ENCODE measurements at regions not wholly inside any gene's neighbourhood (a gene's known extent, or its start where the extent isn't known, plus 50 kb on each side); places are given as distances from the start of the nearest gene placed in this dataset.

DNA sequence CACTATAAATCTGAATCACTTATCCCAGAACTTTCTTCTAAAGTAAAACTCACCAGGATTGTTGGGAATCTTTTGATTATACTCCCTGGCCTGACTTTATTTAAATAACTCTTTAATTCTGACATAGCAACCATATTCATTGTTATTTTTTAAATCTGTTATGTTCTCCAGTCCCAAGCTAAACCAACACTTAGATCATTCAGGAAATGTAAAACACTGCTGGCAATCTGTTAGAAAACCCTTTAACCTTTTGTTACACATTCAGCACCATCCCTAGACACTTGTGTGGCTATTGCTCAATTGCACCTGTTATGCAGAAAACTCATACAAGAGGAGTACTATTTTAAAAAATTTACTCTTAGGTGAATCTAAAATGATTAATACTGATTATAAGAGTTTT is 101.8 kb upstream of the NHSL1 start:
- H4K5ac ChIP-seq (ENCODE audit: insufficient read length, low read depth, low read length): no peak overlapping the region
- H2BK15ac ChIP-seq (ENCODE audit: low read length): no peak overlapping the region
- H3K18ac ChIP-seq (ENCODE audit: extremely low read depth, low read length): 0 out of 2 replicates have a peak overlapping the region, but pooled peaks have one; percentile 6
- H4K20me1 ChIP-seq (replicated peaks in 1 of 2; ENCODE audit: control insufficient read depth in 1 of 2, insufficient read depth in 2 of 2, low read length in 2 of 2): no peaks in the 10 kb centered on the region
- H3K27me3 ChIP-seq (replicated peaks in 1 of 4; ENCODE audit: control insufficient read depth in 3 of 4, extremely low read depth in 1 of 4, insufficient read depth in 3 of 4, low read length in 3 of 4): no peaks in the 10 kb centered on the region
- no peak overlapping the region for H2BK120ac ChIP-seq (replicated peaks; ENCODE audit: low read depth, low read length)
- H3K9me3 ChIP-seq (ENCODE audit: insufficient read depth in 2 of 2, low read depth in 1 of 2, low read length in 1 of 2): no peaks in the 10 kb centered on the region
- H4K91ac ChIP-seq (replicated peaks; ENCODE audit: insufficient read length, low read length): no peak overlapping the region
- H3K27ac ChIP-seq (ENCODE audit: low read depth, low read length): no peak overlapping the region
- no peak overlapping the region for H3K14ac ChIP-seq (ENCODE audit: insufficient read length)
- no peak overlapping the region for H2BK12ac ChIP-seq (ENCODE audit: low read depth, low read length)
- no peak overlapping the region for H2BK20ac ChIP-seq (ENCODE audit: low read length)
- no peaks in the 10 kb centered on the region for H3K23me2 ChIP-seq (ENCODE audit: low read depth, low read length)
- H3K79me2 ChIP-seq (ENCODE audit: control insufficient read depth in 1 of 2, insufficient read depth in 2 of 2, low read length in 2 of 2): 0 out of 4 replicates have a peak, but pooled peaks cover 0 to 2% of the 10 kb centered on the region in 2 experiments
- no peak overlapping the region for H3K9ac ChIP-seq (replicated peaks in 1 of 4; ENCODE audit: extremely low read depth in 1 of 4, low read depth in 3 of 4, low read length in 3 of 4)
- no peak overlapping the region for H3K4me2 ChIP-seq (ENCODE audit: insufficient read depth in 1 of 2, low read depth in 2 of 2, low read length in 2 of 2)
- no peaks in the 10 kb centered on the region for H3K79me1 ChIP-seq (ENCODE audit: low read depth, low read length)
- POLR2A ChIA-PET (ENCODE audit: partially characterized antibody): no interaction called here
- CTCF ChIA-PET (ENCODE audit: partially characterized antibody): interaction anchor here (8.3 kb wide), 1 partner anchor 11 kb away, joined by 47 read pairs; no protein-coding TSS in a partner anchor
- no peak overlapping the region for H3K56ac ChIP-seq (replicated peaks; ENCODE audit: insufficient read length, low read depth, low read length)
- H2AFZ ChIP-seq (ENCODE audit: low read length): no peak overlapping the region
- H4K8ac ChIP-seq (ENCODE audit: extremely low read depth, insufficient read depth, low read length): no peak overlapping the region
- H2AK5ac ChIP-seq (ENCODE audit: low read depth, low read length): no peak overlapping the region
- H3K36me3 ChIP-seq (ENCODE audit: control insufficient read depth in 2 of 4, insufficient read depth in 4 of 4, low read length in 3 of 4): no peaks in the 10 kb centered on the region
- H2BK5ac ChIP-seq (ENCODE audit: low read depth, low read length): no peak overlapping the region
- no peak overlapping the region for H3K4me3 ChIP-seq (ENCODE audit: extremely low read depth in 1 of 4, insufficient read depth in 2 of 4, low read depth in 3 of 4, low read length in 4 of 4)
- no peak for FAIRE-seq
- H3K4ac ChIP-seq (replicated peaks; ENCODE audit: insufficient read length, low read depth, low read length): no peak overlapping the region
- no peak for DNase-seq (ENCODE audit: low read depth in 1 of 2, low spot score in 2 of 2)
- no peak overlapping the region for H3K23ac ChIP-seq (ENCODE audit: insufficient read length)
- peaks cover 0 to 11% (median under 1%) of the 10 kb centered on the region in 4 experiments; a peak in 2 of 7 replicates for H3K4me1 ChIP-seq (replicated peaks in 1 of 4; ENCODE audit: control insufficient read depth in 3 of 4, insufficient read depth in 4 of 4, low read length in 3 of 4)
- TF ChIP-seq EZH2 (IDR thresholded peaks at IDR 0.05; ENCODE audit: low read depth, low read length, severe bottlenecking) (no peak), PHF8 (conservative IDR thresholded peaks at IDR 0.05; ENCODE audit: low read depth, low read length) (no peak), MAFK (IDR thresholded peaks at IDR 0.05; ENCODE audit: low read depth, low read length) (no peak), BCL11A (IDR thresholded peaks at IDR 0.05; ENCODE audit: low read depth in 2 of 2, low read length in 2 of 2) (no peak)
